Endometrial microvascular endothelial cells (primary cell): ENCODE measurements at regions not wholly inside any gene's neighbourhood (a gene's known extent, or its start where the extent isn't known, plus 50 kb on each side); places are given as distances from the start of the nearest gene placed in this dataset.
"Not testable (repeated sequence)": the region's sequence is repeated elsewhere in the genome, so short reads cannot be mapped to it uniquely, and the experiment has no call there.

Experiments
- in situ Hi-C: cut with HindIII; loops from 2 replicates; pipeline ENCODE4 v1.10.0; 2017; ENCODE audit warnings: low sequenced_read_pairs, low pct_unique_long_range_greater_than_20kb; ENCODE audit errors: inconsistent ontology term

- in situ Hi-C loops = no loop called here
Measured at GRCh38 chr10:3397231-3397630, 224.6 kb upstream of the PITRM1 start.

GRCh38 chr10:3396116-3396515 lies 223.5 kb upstream of the PITRM1 start:
- in situ Hi-C loops = no loop called here

- in situ Hi-C loops = no loop called here
Measured at GRCh38 chr10:3395458-3395861, 222.9 kb upstream of the PITRM1 start.

GRCh38 chr10:3395041-3395440 lies 222.5 kb upstream of the PITRM1 start:
- in situ Hi-C loops = no loop called here

GRCh38 chr10:3393958-3394357 lies 221.4 kb upstream of the PITRM1 start:
- in situ Hi-C loops = no loop called here

GRCh38 chr10:3391657-3392056 lies 219.1 kb upstream of the PITRM1 start:
- in situ Hi-C loops = no loop called here

- in situ Hi-C loops = no loop called here
Measured at GRCh38 chr10:3389130-3389529, 216.5 kb upstream of the PITRM1 start.

- in situ Hi-C loops = no loop called here
Measured at GRCh38 chr10:3385487-3385886, 212.9 kb upstream of the PITRM1 start.

GRCh38 chr10:3382092-3382491 lies 209.5 kb upstream of the PITRM1 start:
- in situ Hi-C loops = no loop called here

GRCh38 chr10:3380406-3381050 lies 207.9 kb upstream of the PITRM1 start:
- in situ Hi-C loops = no loop called here

GRCh38 chr10:3376631-3377030 lies 204.0 kb upstream of the PITRM1 start:
- in situ Hi-C loops = no loop called here

GRCh38 chr10:3375505-3375904 lies 202.9 kb upstream of the PITRM1 start:
- in situ Hi-C loops = no loop called here

- in situ Hi-C loops = no loop called here
Measured at GRCh38 chr10:3374914-3375313, 202.3 kb upstream of the PITRM1 start.

GRCh38 chr10:3373374-3374027 lies 200.9 kb upstream of the PITRM1 start:
- in situ Hi-C loops = not testable (repeated sequence)

- in situ Hi-C loops = no loop called here
Measured at GRCh38 chr10:3372281-3372680, 199.7 kb upstream of the PITRM1 start.

GRCh38 chr10:3371624-3372023 lies 199.0 kb upstream of the PITRM1 start:
- in situ Hi-C loops = not testable (repeated sequence)

GRCh38 chr10:3366735-3367405 lies 194.3 kb upstream of the PITRM1 start:
- in situ Hi-C loops = no loop called here

GRCh38 chr10:3366043-3366442 lies 193.5 kb upstream of the PITRM1 start:
- in situ Hi-C loops = no loop called here

GRCh38 chr10:3365630-3366029 lies 193.0 kb upstream of the PITRM1 start:
- in situ Hi-C loops = no loop called here

GRCh38 chr10:3364768-3365480 lies 192.3 kb upstream of the PITRM1 start:
- in situ Hi-C loops = no loop called here
